Stimulated activated CD8-positive, alpha-beta memory T cell treated with anti-CD3 and anti-CD28 coated beads, Interleukin-12 subunit alpha, Interleukin-12 subunit beta, amount 100 ng/mL, for 4 hours (primary cell): ENCODE measurements at regions not wholly inside any gene's neighbourhood (a gene's known extent, or its start where the extent isn't known, plus 50 kb on each side); places are given as distances from the start of the nearest gene placed in this dataset.

Experiments used
- DNase-seq: peaks from one replicate; pipeline ENCODE4 v3.0.0-alpha.2; 2020; ENCODE audit warnings: low read depth

- no peak for DNase-seq
Measured at GRCh38 chr4:151987606-151988005, 226.8 kb upstream of the GATB start.

- DNase-seq: no peak
Measured at GRCh38 chr4:151983854-151984253, 223.0 kb upstream of the GATB start.

- no peak for DNase-seq
Measured at GRCh38 chr4:151979819-151980218, 219.0 kb upstream of the GATB start.

- no peak for DNase-seq
Measured at GRCh38 chr4:151968643-151969042, 207.8 kb upstream of the GATB start.

- DNase-seq: no peak
Measured at GRCh38 chr4:151967074-151967473, 206.3 kb upstream of the GATB start.

GRCh38 chr4:151962138-151962823 is 201.5 kb upstream of the GATB start:
- no peak for DNase-seq

GRCh38 chr4:151961456-151961855 is 200.6 kb upstream of the GATB start:
- DNase-seq: no peak

- no peak for DNase-seq
Measured at GRCh38 chr4:151960449-151961230, 199.8 kb upstream of the GATB start.

- DNase-seq: no peak
Measured at GRCh38 chr4:151957153-151957552, 196.3 kb upstream of the GATB start.

GRCh38 chr4:151955721-151956380 is 195.0 kb upstream of the GATB start:
- DNase-seq: no peak

- no peak for DNase-seq
Measured at GRCh38 chr4:151953795-151954372, 193.1 kb upstream of the GATB start.

GRCh38 chr4:151953312-151953711 is 192.5 kb upstream of the GATB start:
- DNase-seq: no peak

GRCh38 chr4:151952711-151953254 is 192.0 kb upstream of the GATB start:
- no peak for DNase-seq

- no peak for DNase-seq
Measured at GRCh38 chr4:151952137-151952536, 191.3 kb upstream of the GATB start.

GRCh38 chr4:151951671-151952050 is 190.9 kb upstream of the GATB start:
- no peak for DNase-seq

- no peak for DNase-seq
Measured at GRCh38 chr4:151950993-151951670, 190.3 kb upstream of the GATB start.

- no peak for DNase-seq
Measured at GRCh38 chr4:151948351-151949016, 187.7 kb upstream of the GATB start.

- DNase-seq: no peak
Measured at GRCh38 chr4:151946718-151947117, 185.9 kb upstream of the GATB start.

GRCh38 chr4:151942971-151943370 is 182.2 kb upstream of the GATB start:
- no peak for DNase-seq

GRCh38 chr4:151940926-151941617 is 180.3 kb upstream of the GATB start:
- DNase-seq: no peak

GRCh38 chr4:151940291-151940690 is 179.5 kb upstream of the GATB start:
- no peak for DNase-seq
